GM23338 (cell line): ENCODE measurements at regions not wholly inside any gene's neighbourhood (a gene's known extent, or its start where the extent isn't known, plus 50 kb on each side); places are given as distances from the start of the nearest gene placed in this dataset.
A peak's percentile ranks its signal among the peaks of the same experiment; 100 is the strongest.

ENCODE experiments used
- ATAC-seq: fragments of 200-7000 bp; cut with Tn5 transposase; 3 replicates; pipeline ENCODE4 v1.9.1; 2020
- DNase-seq: peaks from one replicate; pipeline ENCODE4 v3.0.0-alpha.2; 2015; ENCODE audit warnings: low spot score
- H2AFZ ChIP-seq: fragments of 200-600 bp; sonication (generic); 2 replicates; pipeline ENCODE4 v1.8.0; 2016; ENCODE audit warnings: antibody characterized with exemption, mild to moderate bottlenecking, moderate library complexity
- H3F3A ChIP-seq: fragments of 200-600 bp; sonication (generic); replicated peaks from 2 replicates; pipeline ENCODE4 v1.8.0; 2017; ENCODE audit warnings: antibody characterized with exemption, mixed run types, low read depth
- H3K27ac ChIP-seq: fragments of 200-600 bp; sonication (generic); 2 replicates; pipeline ENCODE4 v1.6.1; 2016; ENCODE audit warnings: low read depth
- H3K27me3 ChIP-seq: fragments of 200-600 bp; sonication (generic); 2 replicates; pipeline ENCODE4 v1.8.0; 2016; ENCODE audit warnings: mild to moderate bottlenecking, mixed run types, moderate library complexity; ENCODE audit not compliant: insufficient read depth
- H3K36me3 ChIP-seq: fragments of 200-600 bp; sonication (generic); 2 replicates; pipeline ENCODE4 v1.8.0; 2016; ENCODE audit warnings: mild to moderate bottlenecking; ENCODE audit not compliant: insufficient read depth
- H3K4me1 ChIP-seq: fragments of 200-600 bp; sonication (generic); 2 replicates; pipeline ENCODE4 v1.8.0; 2016; ENCODE audit warnings: mild to moderate bottlenecking, moderate library complexity; ENCODE audit not compliant: insufficient read depth
- H3K4me2 ChIP-seq: fragments of 200-600 bp; sonication (generic); 2 replicates; pipeline ENCODE4 v1.7.1; 2017; ENCODE audit warnings: mixed run types
- H3K4me3 ChIP-seq: fragments of 200-600 bp; sonication (generic); 2 replicates; pipeline ENCODE4 v1.6.1; 2016; ENCODE audit warnings: mixed run types
- H3K79me2 ChIP-seq: fragments of 200-600 bp; sonication (generic); replicated peaks from 2 replicates; pipeline ENCODE4 v1.8.0; 2017; ENCODE audit warnings: mild to moderate bottlenecking; ENCODE audit not compliant: insufficient read depth
- H3K9me2 ChIP-seq: fragments of 200-600 bp; sonication (generic); 2 replicates; pipeline ENCODE4 v1.8.0; 2017; ENCODE audit not compliant: insufficient read depth
- H4K20me1 ChIP-seq: fragments of 200-600 bp; sonication (generic); replicated peaks from 2 replicates; pipeline ENCODE4 v1.8.0; 2017; ENCODE audit warnings: mild to moderate bottlenecking; ENCODE audit not compliant: insufficient read depth
- H3K27ac Mint-ChIP-seq: 2 replicates; pipeline ENCODE4 v1.8.0; 2020; ENCODE audit warnings: inconsistent platforms, mild to moderate bottlenecking, moderate library complexity, mixed read lengths
- H3K27me3 Mint-ChIP-seq: 3 replicates; pipeline ENCODE4 v1.8.0; 2022; ENCODE audit warnings: low read depth, mild to moderate bottlenecking, moderate library complexity, mixed read lengths, inconsistent platforms; ENCODE audit not compliant: insufficient read depth, poor library complexity
- H3K36me3 Mint-ChIP-seq: 3 replicates; pipeline ENCODE4 v1.8.0; 2021; ENCODE audit warnings: low read depth, mild to moderate bottlenecking, inconsistent platforms, moderate library complexity, mixed read lengths
- H3K4me1 Mint-ChIP-seq: 3 replicates; pipeline ENCODE4 v1.8.0; 2020; ENCODE audit warnings: mild to moderate bottlenecking, inconsistent platforms, mixed read lengths
- H3K4me3 Mint-ChIP-seq: 3 replicates; pipeline ENCODE4 v1.8.0; 2021; ENCODE audit warnings: moderate library complexity, mild to moderate bottlenecking, inconsistent platforms, mixed read lengths
- H3K9me3 Mint-ChIP-seq: 3 replicates; pipeline ENCODE4 v1.8.0; 2020; ENCODE audit warnings: moderate library complexity, mild to moderate bottlenecking, inconsistent platforms, mixed read lengths
- CREB1 ChIP-seq: fragments of 250-450 bp; sonication (Bioruptor Pico); IDR thresholded peaks from 2 replicates; pipeline ENCODE4 v1.5.0; 2020; ENCODE audit warnings: low read depth, mild to moderate bottlenecking, moderate library complexity
- EZH2 ChIP-seq: fragments of 200-600 bp; sonication (generic); IDR thresholded peaks from one replicate; pipeline ENCODE4 v1.8.0; 2017; ENCODE audit warnings: antibody characterized with exemption, mild to moderate bottlenecking, low read depth; ENCODE audit not compliant: unreplicated experiment
- NANOG ChIP-seq: IDR thresholded peaks from 2 replicates; pipeline ENCODE4 v1.6.1; 2016; ENCODE audit warnings: antibody characterized with exemption, borderline replicate concordance
- POLR2AphosphoS5 ChIP-seq: IDR thresholded peaks from 2 replicates; pipeline ENCODE4 v1.6.1; 2016; ENCODE audit warnings: antibody characterized with exemption, low read depth
- REST ChIP-seq: IDR thresholded peaks from one replicate; pipeline ENCODE4 v1.6.1; 2018; ENCODE audit warnings: antibody characterized with exemption; ENCODE audit not compliant: unreplicated experiment
- STAT1 ChIP-seq: IDR thresholded peaks from one replicate; pipeline ENCODE4 v1.6.1; 2016; ENCODE audit warnings: antibody characterized with exemption; ENCODE audit not compliant: unreplicated experiment
- ZNF114 ChIP-seq: fragments of 250-450 bp; sonication (Bioruptor Pico); IDR thresholded peaks from 2 replicates; pipeline ENCODE4 v1.5.0; 2020; ENCODE audit warnings: mild to moderate bottlenecking, moderate library complexity
- ZNF331 ChIP-seq: fragments of 250-450 bp; sonication (Bioruptor Pico); IDR thresholded peaks from 2 replicates; pipeline ENCODE4 v1.5.0; 2020; ENCODE audit warnings: low read depth, mild to moderate bottlenecking, moderate library complexity
- TF ChIP-seq, protein P1 (sequence below): IDR thresholded peaks from 2 replicates; pipeline ENCODE4 v1.6.1; 2016; ENCODE audit warnings: antibody characterized with exemption
- TF ChIP-seq, protein P2 (sequence below), 2 experiments: fragments of 200-600 bp in 1 of 2; sonication (generic) in 1 of 2; conservative IDR thresholded peaks; 2 replicates each; pipeline versions ENCODE4 v1.5.1 to v1.6.1; 2016 to 2017; ENCODE audit warnings: antibody characterized with exemption in 2 of 2, low read depth in 2 of 2, mild to moderate bottlenecking in 2 of 2, moderate library complexity in 1 of 2

- Histone ChIP-seq H2AFZ (no peak overlapping the region), H3K4me2 (no peak overlapping the region)
- DNase-seq = no peak
Measured at GRCh38 chr10:36173364-36173763, 531.3 kb upstream of the FZD8 start.

GRCh38 chr10:36171953-36172940, 530.2 kb upstream of the FZD8 start:
- Mint-ChIP-seq H3K9me3 (no peaks in the 10 kb centered on the region; the same call in 2 of the 3 replicates), H3K27me3 (no peaks in the 10 kb centered on the region), H3K27ac (no peak overlapping the region), H3K4me1 (peaks cover 48% of the 10 kb centered on the region), H3K4me3 (no peak overlapping the region), H3K36me3 (no peaks in the 10 kb centered on the region)
- no peak overlapping the region for H3K4me3 ChIP-seq
- no peak overlapping the region for H3K27ac ChIP-seq
- H3K79me2 ChIP-seq = no peaks in the 10 kb centered on the region
- no peaks in the 10 kb centered on the region for H3F3A ChIP-seq
- H3K4me1 ChIP-seq = peaks cover 48% of the 10 kb centered on the region
- ATAC-seq = no peak
- H2AFZ ChIP-seq = no peak overlapping the region
- no peaks in the 10 kb centered on the region for H3K9me2 ChIP-seq
- H3K36me3 ChIP-seq = no peaks in the 10 kb centered on the region
- peak overlapping the region; percentile 32; the same call in 1 of the 2 replicates for H3K4me2 ChIP-seq
- DNase-seq = no peak
- no peaks in the 10 kb centered on the region for H3K27me3 ChIP-seq
- H4K20me1 ChIP-seq = no peaks in the 10 kb centered on the region
- TF ChIP-seq EZH2 (no peak), NANOG (no peak), STAT1 (no peak), CREB1 (CRISPR knock-in tag) (no peak), ZNF331 (no peak), ZNF114 (CRISPR knock-in tag) (no peak), REST (no peak)
- TF ChIP-seq, protein P1, sequence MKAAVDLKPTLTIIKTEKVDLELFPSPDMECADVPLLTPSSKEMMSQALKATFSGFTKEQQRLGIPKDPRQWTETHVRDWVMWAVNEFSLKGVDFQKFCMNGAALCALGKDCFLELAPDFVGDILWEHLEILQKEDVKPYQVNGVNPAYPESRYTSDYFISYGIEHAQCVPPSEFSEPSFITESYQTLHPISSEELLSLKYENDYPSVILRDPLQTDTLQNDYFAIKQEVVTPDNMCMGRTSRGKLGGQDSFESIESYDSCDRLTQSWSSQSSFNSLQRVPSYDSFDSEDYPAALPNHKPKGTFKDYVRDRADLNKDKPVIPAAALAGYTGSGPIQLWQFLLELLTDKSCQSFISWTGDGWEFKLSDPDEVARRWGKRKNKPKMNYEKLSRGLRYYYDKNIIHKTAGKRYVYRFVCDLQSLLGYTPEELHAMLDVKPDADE = no peak
- TF ChIP-seq, protein P2, sequence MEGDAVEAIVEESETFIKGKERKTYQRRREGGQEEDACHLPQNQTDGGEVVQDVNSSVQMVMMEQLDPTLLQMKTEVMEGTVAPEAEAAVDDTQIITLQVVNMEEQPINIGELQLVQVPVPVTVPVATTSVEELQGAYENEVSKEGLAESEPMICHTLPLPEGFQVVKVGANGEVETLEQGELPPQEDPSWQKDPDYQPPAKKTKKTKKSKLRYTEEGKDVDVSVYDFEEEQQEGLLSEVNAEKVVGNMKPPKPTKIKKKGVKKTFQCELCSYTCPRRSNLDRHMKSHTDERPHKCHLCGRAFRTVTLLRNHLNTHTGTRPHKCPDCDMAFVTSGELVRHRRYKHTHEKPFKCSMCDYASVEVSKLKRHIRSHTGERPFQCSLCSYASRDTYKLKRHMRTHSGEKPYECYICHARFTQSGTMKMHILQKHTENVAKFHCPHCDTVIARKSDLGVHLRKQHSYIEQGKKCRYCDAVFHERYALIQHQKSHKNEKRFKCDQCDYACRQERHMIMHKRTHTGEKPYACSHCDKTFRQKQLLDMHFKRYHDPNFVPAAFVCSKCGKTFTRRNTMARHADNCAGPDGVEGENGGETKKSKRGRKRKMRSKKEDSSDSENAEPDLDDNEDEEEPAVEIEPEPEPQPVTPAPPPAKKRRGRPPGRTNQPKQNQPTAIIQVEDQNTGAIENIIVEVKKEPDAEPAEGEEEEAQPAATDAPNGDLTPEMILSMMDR (conservative IDR thresholded peaks at IDR 0.05; ENCODE audit: low read depth in 2 of 2) = no peak

More at GRCh38 chr10:36173364-36173763, 531.3 kb upstream of the FZD8 start:
- Mint-ChIP-seq H3K4me1 (peaks cover 46% of the 10 kb centered on the region), H3K27me3 (no peaks in the 10 kb centered on the region), H3K36me3 (no peaks in the 10 kb centered on the region), H3K4me3 (no peak overlapping the region), H3K9me3 (no peaks in the 10 kb centered on the region; the same call in 2 of the 3 replicates), H3K27ac (no peak overlapping the region)
- Histone ChIP-seq H3F3A (no peaks in the 10 kb centered on the region), H3K27ac (no peak overlapping the region), H3K9me2 (no peaks in the 10 kb centered on the region), H3K36me3 (no peaks in the 10 kb centered on the region), H3K79me2 (no peaks in the 10 kb centered on the region), H3K4me1 (peaks cover 46% of the 10 kb centered on the region), H3K27me3 (no peaks in the 10 kb centered on the region), H3K4me3 (no peak overlapping the region), H4K20me1 (no peaks in the 10 kb centered on the region)
- ATAC-seq = no peak
- TF ChIP-seq, protein P2 (conservative IDR thresholded peaks at IDR 0.05; ENCODE audit: low read depth in 2 of 2) = no peak
- no peak for TF ChIP-seq ZNF331
- TF ChIP-seq CREB1 (CRISPR knock-in tag) = no peak
- TF ChIP-seq POLR2AphosphoS5 = no peak
